ENCODE measurements at regions not wholly inside any gene's neighbourhood (a gene's known extent, or its start where the extent isn't known, plus 50 kb on each side); places are given as distances from the start of the nearest gene placed in this dataset.

GRCh38 chr3:71907996-71908395 is 123.0 kb upstream of the PROK2 start:
- H3K4me1 Mint-ChIP-seq (ENCODE audit: low read depth), result peaks cover 7% of the 10 kb centered on the region
- H3K36me3 Mint-ChIP-seq (ENCODE audit: low read depth), result no peaks in the 10 kb centered on the region
- peaks cover 24% of the 10 kb centered on the region for H3K27me3 Mint-ChIP-seq (ENCODE audit: low read depth)
- H3K27ac Mint-ChIP-seq, result no peak overlapping the region
- DNase-seq (ENCODE audit: low spot score), result no peak
- no peaks in the 10 kb centered on the region for H3K9me3 Mint-ChIP-seq
- H3K4me3 Mint-ChIP-seq, result no peak overlapping the region

- Mint-ChIP-seq H3K27ac (no peak overlapping the region), H3K27me3 (ENCODE audit: low read depth) (peaks cover 24% of the 10 kb centered on the region), H3K4me3 (no peak overlapping the region), H3K4me1 (ENCODE audit: low read depth) (peaks cover 7% of the 10 kb centered on the region), H3K9me3 (no peaks in the 10 kb centered on the region), H3K36me3 (ENCODE audit: low read depth) (no peaks in the 10 kb centered on the region)
- no peak for DNase-seq (ENCODE audit: low spot score)
Observed at GRCh38 chr3:71906976-71907375, 122.0 kb upstream of the PROK2 start.

- H3K9me3 Mint-ChIP-seq, result no peaks in the 10 kb centered on the region
- peaks cover 25% of the 10 kb centered on the region for H3K27me3 Mint-ChIP-seq (ENCODE audit: low read depth)
- no peak for DNase-seq (ENCODE audit: low spot score)
- no peaks in the 10 kb centered on the region for H3K36me3 Mint-ChIP-seq (ENCODE audit: low read depth)
- H3K4me3 Mint-ChIP-seq, result no peak overlapping the region
- H3K4me1 Mint-ChIP-seq (ENCODE audit: low read depth), result peaks cover 7% of the 10 kb centered on the region
- H3K27ac Mint-ChIP-seq, result no peak overlapping the region
Observed at GRCh38 chr3:71905426-71905825, 120.5 kb upstream of the PROK2 start.

DNA sequence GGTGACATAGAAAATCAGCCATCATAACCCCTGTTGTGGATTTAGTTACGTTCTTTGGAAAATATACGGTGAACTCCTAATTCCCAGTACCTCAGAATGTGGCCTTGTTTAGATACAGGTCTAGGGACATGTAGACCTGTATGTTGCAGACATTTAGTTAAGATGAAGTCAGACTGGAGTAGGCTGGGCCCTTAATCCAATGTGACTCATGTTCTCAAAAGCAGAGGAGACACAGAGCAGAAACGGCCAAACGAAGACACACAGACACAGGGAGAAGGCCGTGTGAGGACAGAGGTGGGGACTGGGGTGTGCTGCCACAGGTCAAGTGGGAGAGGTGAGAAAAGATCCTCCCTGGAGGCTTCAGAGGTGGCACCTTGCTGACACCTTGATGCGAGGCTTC is 119.0 kb upstream of the PROK2 start:
- no peaks in the 10 kb centered on the region for H3K9me3 Mint-ChIP-seq
- no peak overlapping the region for H3K27ac Mint-ChIP-seq
- peaks cover 13% of the 10 kb centered on the region for H3K27me3 Mint-ChIP-seq (ENCODE audit: low read depth)
- H3K4me1 Mint-ChIP-seq (ENCODE audit: low read depth), result peaks cover 7% of the 10 kb centered on the region
- DNase-seq (ENCODE audit: low spot score), result no peak
- no peaks in the 10 kb centered on the region for H3K36me3 Mint-ChIP-seq (ENCODE audit: low read depth)
- H3K4me3 Mint-ChIP-seq, result no peak overlapping the region

DNA sequence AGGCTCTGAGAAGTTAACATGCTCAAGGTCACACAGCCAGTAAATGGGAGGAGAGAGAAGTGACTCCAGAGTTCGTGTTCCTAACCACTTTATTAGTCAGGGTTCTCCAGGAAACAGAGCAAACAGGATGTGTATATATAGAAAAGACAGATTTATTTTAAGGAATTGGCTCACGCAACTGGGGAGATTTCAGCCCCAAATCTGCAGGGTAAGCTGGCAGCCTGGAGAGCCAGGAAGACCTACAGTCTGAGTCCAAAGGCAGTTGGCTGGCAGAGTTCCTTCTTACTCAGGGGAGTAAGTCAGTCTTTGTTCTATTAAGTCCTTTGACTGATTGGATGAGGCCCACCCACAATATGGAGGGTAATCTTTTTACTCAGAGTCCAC is 118.2 kb upstream of the PROK2 start:
- Mint-ChIP-seq H3K36me3 (ENCODE audit: low read depth) (no peaks in the 10 kb centered on the region), H3K9me3 (no peaks in the 10 kb centered on the region)

DNA sequence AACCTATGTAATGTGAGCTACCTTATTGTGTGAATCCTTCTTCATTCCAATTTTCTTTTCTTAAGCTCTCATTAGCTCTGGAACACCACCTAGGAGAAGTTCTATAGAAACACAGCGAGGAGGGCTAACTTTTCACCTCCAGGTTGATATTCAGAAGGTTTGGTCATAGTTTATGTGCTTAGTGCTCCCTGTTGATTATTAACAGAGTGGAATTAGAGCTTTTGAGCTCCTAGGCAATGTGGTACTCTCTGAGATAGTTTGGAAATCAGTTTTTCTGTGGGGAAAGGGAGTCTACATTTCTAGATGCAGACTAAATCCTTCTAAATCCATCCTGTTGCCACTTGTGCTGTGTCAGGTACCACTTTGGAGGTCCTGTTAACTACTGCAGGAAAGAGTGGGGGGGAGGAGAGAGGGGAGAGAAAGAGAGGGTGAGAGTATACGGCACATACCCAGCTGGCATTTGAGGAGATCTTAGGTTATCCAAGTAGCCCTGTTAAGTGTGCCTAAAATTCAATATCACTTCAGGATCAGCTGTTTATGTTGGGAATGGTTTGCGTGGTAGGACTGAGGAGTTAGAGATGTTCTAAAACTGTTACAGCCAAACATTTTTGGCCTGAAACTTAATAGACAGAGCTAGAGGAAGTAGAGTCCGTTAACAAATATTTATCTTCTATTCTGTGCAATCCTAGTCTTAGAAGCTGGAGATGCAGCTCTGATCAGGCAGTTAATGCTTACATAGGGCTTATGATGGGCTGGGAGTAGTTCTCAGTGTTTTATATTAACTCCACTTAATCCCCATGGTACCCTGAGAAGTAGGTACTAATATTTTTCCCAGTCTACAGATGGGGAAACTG is 117.5 kb upstream of the PROK2 start:
- Mint-ChIP-seq H3K27me3 (ENCODE audit: low read depth) (peaks cover 15% of the 10 kb centered on the region), H3K4me3 (no peak overlapping the region), H3K9me3 (no peaks in the 10 kb centered on the region), H3K36me3 (ENCODE audit: low read depth) (no peaks in the 10 kb centered on the region), H3K4me1 (ENCODE audit: low read depth) (peaks cover 7% of the 10 kb centered on the region), H3K27ac (no peak overlapping the region)
- no peak for DNase-seq (ENCODE audit: low spot score)

More for the DNA sequence above, 118.2 kb upstream of the PROK2 start:
- Mint-ChIP-seq H3K27me3 (ENCODE audit: low read depth) (peaks cover 11% of the 10 kb centered on the region), H3K27ac (no peak overlapping the region), H3K4me3 (no peak overlapping the region), H3K4me1 (ENCODE audit: low read depth) (peaks cover 7% of the 10 kb centered on the region)
- no peak for DNase-seq (ENCODE audit: low spot score)

DNA sequence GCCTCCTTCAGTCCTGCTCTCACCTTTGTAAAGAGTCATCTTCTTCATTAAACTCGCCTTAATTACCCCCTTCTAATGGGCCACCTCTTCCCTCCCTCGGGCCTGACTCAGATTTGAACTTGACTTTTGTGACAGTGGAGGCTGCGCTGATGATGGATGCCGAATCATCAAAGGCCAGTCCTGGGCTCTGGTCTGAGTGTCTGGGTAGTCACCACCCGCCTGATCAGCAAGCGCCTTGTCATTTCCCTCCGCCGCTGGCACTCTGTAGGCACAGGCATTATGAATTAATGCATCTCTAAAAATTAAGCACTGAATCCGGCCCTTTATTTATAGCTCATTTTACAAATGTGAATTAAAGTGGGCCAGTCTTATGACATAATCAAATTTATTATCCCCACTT is 116.7 kb upstream of the PROK2 start:
- Mint-ChIP-seq H3K4me3 (no peak overlapping the region), H3K27ac (no peak overlapping the region), H3K4me1 (ENCODE audit: low read depth) (peaks cover 7% of the 10 kb centered on the region), H3K27me3 (ENCODE audit: low read depth) (peaks cover 20% of the 10 kb centered on the region), H3K9me3 (no peaks in the 10 kb centered on the region), H3K36me3 (ENCODE audit: low read depth) (no peaks in the 10 kb centered on the region)
- no peak for DNase-seq (ENCODE audit: low spot score)

GRCh38 chr3:71900057-71900456 is 115.1 kb upstream of the PROK2 start:
- H3K4me1 Mint-ChIP-seq (ENCODE audit: low read depth), result no peaks in the 10 kb centered on the region
- no peak overlapping the region for H3K4me3 Mint-ChIP-seq
- no peaks in the 10 kb centered on the region for H3K36me3 Mint-ChIP-seq (ENCODE audit: low read depth)
- DNase-seq (ENCODE audit: low spot score), result no peak
- H3K27ac Mint-ChIP-seq, result no peak overlapping the region
- no peaks in the 10 kb centered on the region for H3K9me3 Mint-ChIP-seq
- H3K27me3 Mint-ChIP-seq (ENCODE audit: low read depth), result peaks cover 23% of the 10 kb centered on the region

GRCh38 chr3:71896751-71897150 is 111.8 kb upstream of the PROK2 start:
- H3K4me3 Mint-ChIP-seq, result no peak overlapping the region
- peaks cover 29% of the 10 kb centered on the region for H3K27me3 Mint-ChIP-seq (ENCODE audit: low read depth)
- no peak for DNase-seq (ENCODE audit: low spot score)
- H3K27ac Mint-ChIP-seq, result no peak overlapping the region
- H3K4me1 Mint-ChIP-seq (ENCODE audit: low read depth), result no peaks in the 10 kb centered on the region
- H3K36me3 Mint-ChIP-seq (ENCODE audit: low read depth), result no peaks in the 10 kb centered on the region
- H3K9me3 Mint-ChIP-seq, result no peaks in the 10 kb centered on the region

GRCh38 chr3:71893702-71894479 is 108.9 kb upstream of the PROK2 start:
- Mint-ChIP-seq H3K9me3 (no peaks in the 10 kb centered on the region), H3K27ac (no peak overlapping the region), H3K36me3 (ENCODE audit: low read depth) (no peaks in the 10 kb centered on the region), H3K4me1 (ENCODE audit: low read depth) (no peaks in the 10 kb centered on the region), H3K4me3 (no peak overlapping the region), H3K27me3 (ENCODE audit: low read depth) (peaks cover 25% of the 10 kb centered on the region)
- no peak for DNase-seq (ENCODE audit: low spot score)

DNA sequence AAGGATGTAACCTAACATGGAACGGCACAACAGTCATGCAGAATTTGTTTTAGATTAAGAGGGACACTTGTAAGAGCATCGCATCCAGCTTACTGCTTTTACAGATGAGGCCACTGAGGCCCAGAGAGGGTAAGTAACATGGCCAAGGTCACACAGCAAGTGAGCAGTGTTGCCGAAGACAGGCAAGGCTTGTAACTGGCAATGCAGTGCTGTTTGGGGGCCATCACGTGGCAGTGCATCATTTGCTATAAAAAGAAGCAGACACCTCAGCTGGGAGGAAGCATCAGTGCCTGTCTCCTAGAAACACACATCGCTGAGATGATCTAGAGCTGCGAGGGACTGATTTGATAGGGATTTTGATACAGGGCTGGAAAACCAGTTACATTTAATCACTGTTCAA is 108.2 kb upstream of the PROK2 start:
- H3K4me1 Mint-ChIP-seq (ENCODE audit: low read depth), result no peaks in the 10 kb centered on the region
- no peaks in the 10 kb centered on the region for H3K36me3 Mint-ChIP-seq (ENCODE audit: low read depth)
- no peak for DNase-seq (ENCODE audit: low spot score)
- H3K27ac Mint-ChIP-seq, result no peak overlapping the region
- H3K27me3 Mint-ChIP-seq (ENCODE audit: low read depth), result peaks cover 26% of the 10 kb centered on the region
- no peaks in the 10 kb centered on the region for H3K9me3 Mint-ChIP-seq
- no peak overlapping the region for H3K4me3 Mint-ChIP-seq

DNA sequence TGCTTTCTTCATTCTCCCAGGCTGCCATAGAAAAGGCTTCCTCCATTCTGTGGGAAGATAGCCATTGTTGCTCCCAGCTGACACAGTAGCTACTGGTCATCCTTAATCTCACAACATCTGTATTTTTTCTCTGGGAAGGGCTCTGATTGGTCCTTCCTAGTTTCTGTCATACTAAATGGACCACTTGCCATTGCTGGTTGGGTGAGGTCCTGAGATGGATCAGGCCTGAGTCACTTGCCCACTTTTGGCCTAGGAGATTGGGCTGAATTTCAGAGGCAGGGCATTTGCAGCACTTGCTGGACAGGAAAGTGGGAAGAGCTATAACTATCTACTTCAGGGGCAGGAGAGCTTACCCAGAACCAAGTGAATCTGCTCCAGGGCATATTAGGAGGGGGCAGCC is 106.5 kb upstream of the PROK2 start:
- no peak overlapping the region for H3K27ac Mint-ChIP-seq

GRCh38 chr3:71890356-71890931 is 105.5 kb upstream of the PROK2 start:
- no peaks in the 10 kb centered on the region for H3K36me3 Mint-ChIP-seq (ENCODE audit: low read depth)
- no peak overlapping the region for H3K4me3 Mint-ChIP-seq
- H3K4me1 Mint-ChIP-seq (ENCODE audit: low read depth), result no peaks in the 10 kb centered on the region
- no peak for DNase-seq (ENCODE audit: low spot score)
- no peak overlapping the region for H3K27ac Mint-ChIP-seq
- H3K27me3 Mint-ChIP-seq (ENCODE audit: low read depth), result peaks cover 26% of the 10 kb centered on the region
- H3K9me3 Mint-ChIP-seq, result no peaks in the 10 kb centered on the region

More for the DNA sequence above, 106.5 kb upstream of the PROK2 start:
- H3K9me3 Mint-ChIP-seq, result no peaks in the 10 kb centered on the region
- H3K36me3 Mint-ChIP-seq (ENCODE audit: low read depth), result no peaks in the 10 kb centered on the region
- no peak overlapping the region for H3K4me3 Mint-ChIP-seq
- peaks cover 24% of the 10 kb centered on the region for H3K27me3 Mint-ChIP-seq (ENCODE audit: low read depth)
- H3K4me1 Mint-ChIP-seq (ENCODE audit: low read depth), result no peaks in the 10 kb centered on the region
- DNase-seq (ENCODE audit: low spot score), result no peak

- Mint-ChIP-seq H3K36me3 (ENCODE audit: low read depth) (no peaks in the 10 kb centered on the region), H3K27ac (no peak overlapping the region), H3K4me1 (ENCODE audit: low read depth) (no peaks in the 10 kb centered on the region), H3K9me3 (no peaks in the 10 kb centered on the region), H3K27me3 (ENCODE audit: low read depth) (peaks cover 41% of the 10 kb centered on the region), H3K4me3 (no peak overlapping the region)
- DNase-seq (ENCODE audit: low spot score), result no peak
Observed at GRCh38 chr3:71887256-71887655, 102.3 kb upstream of the PROK2 start.
